GM23338 (cell line): ENCODE measurements at regions not wholly inside any gene's neighbourhood (a gene's known extent, or its start where the extent isn't known, plus 50 kb on each side); places are given as distances from the start of the nearest gene placed in this dataset.

Source experiments
- ATAC-seq: fragments of 200-7000 bp; cut with Tn5 transposase; 3 replicates; pipeline ENCODE4 v1.9.1; 2020
- DNase-seq: peaks from one replicate; pipeline ENCODE4 v3.0.0-alpha.2; 2015; ENCODE audit warnings: low spot score
- H2AFZ ChIP-seq: fragments of 200-600 bp; sonication (generic); 2 replicates; pipeline ENCODE4 v1.8.0; 2016; ENCODE audit warnings: antibody characterized with exemption, mild to moderate bottlenecking, moderate library complexity
- H3F3A ChIP-seq: fragments of 200-600 bp; sonication (generic); replicated peaks from 2 replicates; pipeline ENCODE4 v1.8.0; 2017; ENCODE audit warnings: antibody characterized with exemption, mixed run types, low read depth
- H3K27ac ChIP-seq: fragments of 200-600 bp; sonication (generic); 2 replicates; pipeline ENCODE4 v1.6.1; 2016; ENCODE audit warnings: low read depth
- H3K27me3 ChIP-seq: fragments of 200-600 bp; sonication (generic); 2 replicates; pipeline ENCODE4 v1.8.0; 2016; ENCODE audit warnings: mild to moderate bottlenecking, mixed run types, moderate library complexity; ENCODE audit not compliant: insufficient read depth
- H3K36me3 ChIP-seq: fragments of 200-600 bp; sonication (generic); 2 replicates; pipeline ENCODE4 v1.8.0; 2016; ENCODE audit warnings: mild to moderate bottlenecking; ENCODE audit not compliant: insufficient read depth
- H3K4me1 ChIP-seq: fragments of 200-600 bp; sonication (generic); 2 replicates; pipeline ENCODE4 v1.8.0; 2016; ENCODE audit warnings: mild to moderate bottlenecking, moderate library complexity; ENCODE audit not compliant: insufficient read depth
- H3K4me2 ChIP-seq: fragments of 200-600 bp; sonication (generic); 2 replicates; pipeline ENCODE4 v1.7.1; 2017; ENCODE audit warnings: mixed run types
- H3K4me3 ChIP-seq: fragments of 200-600 bp; sonication (generic); 2 replicates; pipeline ENCODE4 v1.6.1; 2016; ENCODE audit warnings: mixed run types
- H3K79me2 ChIP-seq: fragments of 200-600 bp; sonication (generic); replicated peaks from 2 replicates; pipeline ENCODE4 v1.8.0; 2017; ENCODE audit warnings: mild to moderate bottlenecking; ENCODE audit not compliant: insufficient read depth
- H3K9me2 ChIP-seq: fragments of 200-600 bp; sonication (generic); 2 replicates; pipeline ENCODE4 v1.8.0; 2017; ENCODE audit not compliant: insufficient read depth
- H4K20me1 ChIP-seq: fragments of 200-600 bp; sonication (generic); replicated peaks from 2 replicates; pipeline ENCODE4 v1.8.0; 2017; ENCODE audit warnings: mild to moderate bottlenecking; ENCODE audit not compliant: insufficient read depth
- H3K27ac Mint-ChIP-seq: 2 replicates; pipeline ENCODE4 v1.8.0; 2020; ENCODE audit warnings: inconsistent platforms, mild to moderate bottlenecking, moderate library complexity, mixed read lengths
- H3K27me3 Mint-ChIP-seq: 3 replicates; pipeline ENCODE4 v1.8.0; 2022; ENCODE audit warnings: low read depth, mild to moderate bottlenecking, moderate library complexity, mixed read lengths, inconsistent platforms; ENCODE audit not compliant: insufficient read depth, poor library complexity
- H3K36me3 Mint-ChIP-seq: 3 replicates; pipeline ENCODE4 v1.8.0; 2021; ENCODE audit warnings: low read depth, mild to moderate bottlenecking, inconsistent platforms, moderate library complexity, mixed read lengths
- H3K4me1 Mint-ChIP-seq: 3 replicates; pipeline ENCODE4 v1.8.0; 2020; ENCODE audit warnings: mild to moderate bottlenecking, inconsistent platforms, mixed read lengths
- H3K4me3 Mint-ChIP-seq: 3 replicates; pipeline ENCODE4 v1.8.0; 2021; ENCODE audit warnings: moderate library complexity, mild to moderate bottlenecking, inconsistent platforms, mixed read lengths
- H3K9me3 Mint-ChIP-seq: 3 replicates; pipeline ENCODE4 v1.8.0; 2020; ENCODE audit warnings: moderate library complexity, mild to moderate bottlenecking, inconsistent platforms, mixed read lengths
- CREB1 ChIP-seq: fragments of 250-450 bp; sonication (Bioruptor Pico); IDR thresholded peaks from 2 replicates; pipeline ENCODE4 v1.5.0; 2020; ENCODE audit warnings: low read depth, mild to moderate bottlenecking, moderate library complexity
- ETS1 ChIP-seq: IDR thresholded peaks from 2 replicates; pipeline ENCODE4 v1.6.1; 2016; ENCODE audit warnings: antibody characterized with exemption
- EZH2 ChIP-seq: fragments of 200-600 bp; sonication (generic); IDR thresholded peaks from one replicate; pipeline ENCODE4 v1.8.0; 2017; ENCODE audit warnings: antibody characterized with exemption, mild to moderate bottlenecking, low read depth; ENCODE audit not compliant: unreplicated experiment
- EZH2phosphoT487 ChIP-seq: fragments of 200-600 bp; sonication (generic); IDR thresholded peaks from one replicate; pipeline ENCODE4 v1.8.1; 2018; ENCODE audit warnings: antibody characterized with exemption; ENCODE audit not compliant: unreplicated experiment
- JUNB ChIP-seq: IDR thresholded peaks from one replicate; pipeline ENCODE4 v1.6.1; 2016; ENCODE audit warnings: antibody characterized with exemption; ENCODE audit not compliant: unreplicated experiment
- NANOG ChIP-seq: IDR thresholded peaks from 2 replicates; pipeline ENCODE4 v1.6.1; 2016; ENCODE audit warnings: antibody characterized with exemption, borderline replicate concordance
- POLR2AphosphoS5 ChIP-seq: IDR thresholded peaks from 2 replicates; pipeline ENCODE4 v1.6.1; 2016; ENCODE audit warnings: antibody characterized with exemption, low read depth
- REST ChIP-seq: IDR thresholded peaks from one replicate; pipeline ENCODE4 v1.6.1; 2018; ENCODE audit warnings: antibody characterized with exemption; ENCODE audit not compliant: unreplicated experiment
- STAT1 ChIP-seq: IDR thresholded peaks from one replicate; pipeline ENCODE4 v1.6.1; 2016; ENCODE audit warnings: antibody characterized with exemption; ENCODE audit not compliant: unreplicated experiment
- ZNF114 ChIP-seq: fragments of 250-450 bp; sonication (Bioruptor Pico); IDR thresholded peaks from 2 replicates; pipeline ENCODE4 v1.5.0; 2020; ENCODE audit warnings: mild to moderate bottlenecking, moderate library complexity
- ZNF331 ChIP-seq: fragments of 250-450 bp; sonication (Bioruptor Pico); IDR thresholded peaks from 2 replicates; pipeline ENCODE4 v1.5.0; 2020; ENCODE audit warnings: low read depth, mild to moderate bottlenecking, moderate library complexity
- ZNF462 ChIP-seq: fragments of 250-450 bp; sonication (Bioruptor Pico); IDR thresholded peaks from 2 replicates; pipeline ENCODE4 v1.5.0; 2020; ENCODE audit warnings: mild to moderate bottlenecking, moderate library complexity
- TF ChIP-seq, protein P1 (sequence below), 2 experiments: fragments of 200-600 bp in 1 of 2; sonication (generic) in 1 of 2; conservative IDR thresholded peaks; 2 replicates each; pipeline versions ENCODE4 v1.5.1 to v1.6.1; 2016 to 2017; ENCODE audit warnings: antibody characterized with exemption in 2 of 2, low read depth in 2 of 2, mild to moderate bottlenecking in 2 of 2, moderate library complexity in 1 of 2

GRCh38 chr4:182073278-182073677 is 169.9 kb upstream of the TENM3 start:
- Histone ChIP-seq H3K27me3 (no peaks in the 10 kb centered on the region), H3K36me3 (0 out of 2 replicates have a peak, but pooled peaks cover 4% of the 10 kb centered on the region), H3K79me2 (no peaks in the 10 kb centered on the region), H3K4me3 (no peak overlapping the region), H2AFZ (no peak overlapping the region), H3K4me2 (no peak overlapping the region), H4K20me1 (no peaks in the 10 kb centered on the region), H3K27ac (no peak overlapping the region), H3K4me1 (peaks cover 1% of the 10 kb centered on the region; the same call in 1 of the 2 replicates), H3F3A (no peaks in the 10 kb centered on the region), H3K9me2 (0 out of 2 replicates have a peak, but pooled peaks cover 13% of the 10 kb centered on the region)
- no peak overlapping the region for H3K27ac Mint-ChIP-seq
- no peak for ATAC-seq
- no peak for DNase-seq
- H3K27me3 Mint-ChIP-seq = peaks cover 6% of the 10 kb centered on the region
- peaks cover 10% of the 10 kb centered on the region; the same call in 2 of the 3 replicates for H3K9me3 Mint-ChIP-seq
- peaks cover 9% of the 10 kb centered on the region for H3K4me1 Mint-ChIP-seq
- no peak overlapping the region for H3K4me3 Mint-ChIP-seq
- TF ChIP-seq POLR2AphosphoS5 (no peak), ZNF462 (CRISPR knock-in tag) (no peak), EZH2phosphoT487 (no peak), ZNF331 (no peak), NANOG (no peak), EZH2 (no peak), STAT1 (no peak), ZNF114 (no peak), ETS1 (no peak), JUNB (no peak), REST (no peak), CREB1 (CRISPR knock-in tag) (no peak)
- TF ChIP-seq, protein P1, sequence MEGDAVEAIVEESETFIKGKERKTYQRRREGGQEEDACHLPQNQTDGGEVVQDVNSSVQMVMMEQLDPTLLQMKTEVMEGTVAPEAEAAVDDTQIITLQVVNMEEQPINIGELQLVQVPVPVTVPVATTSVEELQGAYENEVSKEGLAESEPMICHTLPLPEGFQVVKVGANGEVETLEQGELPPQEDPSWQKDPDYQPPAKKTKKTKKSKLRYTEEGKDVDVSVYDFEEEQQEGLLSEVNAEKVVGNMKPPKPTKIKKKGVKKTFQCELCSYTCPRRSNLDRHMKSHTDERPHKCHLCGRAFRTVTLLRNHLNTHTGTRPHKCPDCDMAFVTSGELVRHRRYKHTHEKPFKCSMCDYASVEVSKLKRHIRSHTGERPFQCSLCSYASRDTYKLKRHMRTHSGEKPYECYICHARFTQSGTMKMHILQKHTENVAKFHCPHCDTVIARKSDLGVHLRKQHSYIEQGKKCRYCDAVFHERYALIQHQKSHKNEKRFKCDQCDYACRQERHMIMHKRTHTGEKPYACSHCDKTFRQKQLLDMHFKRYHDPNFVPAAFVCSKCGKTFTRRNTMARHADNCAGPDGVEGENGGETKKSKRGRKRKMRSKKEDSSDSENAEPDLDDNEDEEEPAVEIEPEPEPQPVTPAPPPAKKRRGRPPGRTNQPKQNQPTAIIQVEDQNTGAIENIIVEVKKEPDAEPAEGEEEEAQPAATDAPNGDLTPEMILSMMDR (conservative IDR thresholded peaks at IDR 0.05; ENCODE audit: low read depth in 2 of 2) = no peak
- H3K36me3 Mint-ChIP-seq = peaks cover 27% of the 10 kb centered on the region
